ENCODE measurements at regions not wholly inside any gene's neighbourhood (a gene's known extent, or its start where the extent isn't known, plus 50 kb on each side); places are given as distances from the start of the nearest gene placed in this dataset.

DNA sequence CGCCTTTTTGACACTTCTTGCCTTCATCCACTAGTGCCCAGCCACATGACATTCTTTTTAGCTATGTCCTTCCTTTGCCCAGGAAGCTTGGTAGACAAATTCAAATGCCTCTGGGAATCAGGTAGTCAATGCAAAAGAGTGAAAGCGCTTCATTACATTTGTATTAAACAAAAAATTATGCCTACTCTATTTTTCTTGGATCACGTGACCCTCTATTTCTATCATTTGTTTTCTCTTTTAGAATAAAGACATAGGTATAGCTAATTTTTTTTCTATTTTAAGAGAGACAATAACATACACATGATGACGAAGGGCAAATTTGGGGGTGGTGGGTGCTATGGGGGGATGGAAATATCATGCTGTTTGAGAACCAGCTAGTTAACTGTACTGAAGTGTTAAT is 384.8 kb downstream of the C3orf38 start:
- DNase-seq (ENCODE audit: insufficient read length, low spot score) (no peak), FAIRE-seq (no peak)

DNA sequence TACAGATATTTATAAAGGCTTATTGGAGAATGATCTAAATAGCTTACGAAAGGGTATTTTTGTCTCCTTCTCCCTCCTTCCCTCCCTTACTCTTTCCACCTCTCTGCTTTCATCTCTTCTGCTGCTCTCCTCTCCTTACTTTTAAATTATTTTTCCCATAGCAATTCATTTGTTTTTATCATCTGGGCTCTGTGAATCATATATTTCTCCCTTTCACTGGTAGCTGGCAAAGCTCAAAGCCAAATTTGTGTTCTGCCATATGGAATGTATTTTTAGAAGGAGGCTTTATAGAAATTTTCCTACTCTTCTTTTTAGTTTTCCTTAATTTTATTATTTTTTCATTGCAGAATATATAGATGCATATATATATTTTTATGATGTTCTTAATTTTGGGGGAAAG is 385.8 kb downstream of the C3orf38 start:
- DNase-seq (ENCODE audit: insufficient read length, low spot score), result no peak
- no peak for FAIRE-seq

DNA sequence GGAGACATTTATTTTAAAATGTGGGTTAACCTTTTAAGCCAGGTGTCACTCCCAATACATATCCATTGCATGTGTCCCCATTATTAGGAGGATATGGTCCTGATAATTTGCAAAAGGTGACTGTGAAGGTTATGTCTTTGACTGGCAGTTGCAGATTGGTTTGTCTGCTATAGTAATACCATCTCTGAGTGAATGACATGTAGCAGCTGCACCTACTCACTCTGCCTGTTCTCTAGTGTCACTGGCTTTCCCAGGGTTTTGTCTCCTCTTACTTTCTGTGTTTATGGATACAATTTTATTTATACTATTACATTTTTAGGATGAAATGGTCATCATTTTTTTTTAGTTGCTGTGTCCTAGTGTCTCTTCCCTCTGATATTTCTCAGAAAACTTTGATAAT is 393.2 kb downstream of the C3orf38 start:
- no peak for DNase-seq (ENCODE audit: insufficient read length, low spot score)
- FAIRE-seq, result no peak

DNA sequence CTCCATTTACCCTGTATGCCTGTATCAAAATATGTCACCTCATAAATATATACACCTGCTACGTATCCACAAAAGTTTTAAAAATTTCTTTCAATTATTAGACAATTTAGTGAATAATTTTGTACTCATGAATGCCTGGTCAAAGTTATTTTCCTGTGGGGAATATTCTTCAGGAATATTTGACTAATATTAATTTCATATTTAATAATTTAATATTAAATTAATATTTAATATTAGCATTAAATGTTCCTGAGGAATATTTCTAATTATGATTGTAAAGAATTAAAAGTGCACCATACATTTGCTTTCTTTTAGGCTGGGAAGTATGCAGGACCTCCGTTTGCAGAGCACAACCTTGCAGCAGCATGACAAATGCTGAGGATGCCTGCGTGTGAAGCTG is 422.7 kb downstream of the C3orf38 start:
- no peak for FAIRE-seq
- no peak for DNase-seq (ENCODE audit: insufficient read length, low spot score)

DNA sequence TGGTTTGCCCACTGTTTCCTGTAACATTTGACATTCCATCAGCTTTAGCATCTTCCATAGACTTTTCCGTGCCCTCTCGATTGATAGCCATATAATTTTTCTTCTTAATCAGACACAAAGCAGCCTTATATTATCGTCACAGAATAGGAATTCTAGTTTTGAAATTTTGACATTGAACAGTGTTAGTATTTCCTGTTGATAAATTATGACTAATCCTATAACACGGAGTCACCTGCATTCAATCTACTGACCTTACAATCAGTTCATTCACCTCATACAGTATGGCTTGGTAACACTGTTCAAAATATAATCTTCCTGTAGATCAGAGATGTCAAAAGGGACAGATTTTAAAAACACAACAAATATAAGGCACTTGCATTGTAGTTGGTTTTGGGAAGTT is 423.7 kb downstream of the C3orf38 start:
- DNase-seq (ENCODE audit: insufficient read length, low spot score), result no peak
- FAIRE-seq, result no peak

DNA sequence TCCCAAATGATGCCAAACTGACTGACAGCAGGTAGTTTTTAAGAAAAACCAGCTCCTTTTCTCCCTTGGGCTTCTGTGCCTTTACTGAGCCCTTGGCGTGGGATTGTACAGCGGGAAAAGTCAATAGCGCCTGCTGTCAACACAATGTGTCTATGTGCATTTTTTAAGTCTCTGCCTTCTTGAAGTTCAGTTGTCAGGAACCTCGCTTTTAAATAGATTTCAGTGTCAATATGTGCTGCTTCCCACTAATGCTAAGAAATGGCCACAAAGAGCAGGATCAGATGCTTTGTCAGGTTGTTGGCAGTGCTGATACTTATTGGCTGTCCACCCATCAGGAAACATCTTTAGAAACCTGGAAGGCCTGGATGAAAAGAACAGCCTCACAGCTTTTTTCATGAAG is 424.4 kb downstream of the C3orf38 start:
- no peak for FAIRE-seq

DNA sequence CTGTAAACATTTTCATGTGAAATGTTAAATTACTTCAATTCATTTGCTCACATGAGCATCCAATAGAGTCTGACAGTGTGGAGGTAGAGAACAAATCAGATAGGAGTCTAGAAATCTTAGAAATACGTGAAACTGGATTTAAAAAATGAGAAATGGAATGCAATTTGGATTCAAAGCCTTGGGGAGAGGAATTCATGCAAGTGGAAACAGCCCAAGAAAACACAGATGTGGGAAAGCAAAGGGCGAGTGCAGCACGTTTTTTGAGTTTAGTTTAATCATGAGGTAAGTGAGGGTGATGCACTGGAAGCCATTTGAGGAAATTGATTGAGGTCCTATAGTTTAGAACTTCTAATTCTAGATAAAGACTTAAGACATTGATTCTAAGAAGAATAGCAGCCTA is 434.7 kb downstream of the C3orf38 start:
- FAIRE-seq (no peak), DNase-seq (ENCODE audit: insufficient read length, low spot score) (no peak)

More for the DNA sequence above, 424.4 kb downstream of the C3orf38 start:
- no peak for DNase-seq (ENCODE audit: insufficient read length, low spot score)

DNA sequence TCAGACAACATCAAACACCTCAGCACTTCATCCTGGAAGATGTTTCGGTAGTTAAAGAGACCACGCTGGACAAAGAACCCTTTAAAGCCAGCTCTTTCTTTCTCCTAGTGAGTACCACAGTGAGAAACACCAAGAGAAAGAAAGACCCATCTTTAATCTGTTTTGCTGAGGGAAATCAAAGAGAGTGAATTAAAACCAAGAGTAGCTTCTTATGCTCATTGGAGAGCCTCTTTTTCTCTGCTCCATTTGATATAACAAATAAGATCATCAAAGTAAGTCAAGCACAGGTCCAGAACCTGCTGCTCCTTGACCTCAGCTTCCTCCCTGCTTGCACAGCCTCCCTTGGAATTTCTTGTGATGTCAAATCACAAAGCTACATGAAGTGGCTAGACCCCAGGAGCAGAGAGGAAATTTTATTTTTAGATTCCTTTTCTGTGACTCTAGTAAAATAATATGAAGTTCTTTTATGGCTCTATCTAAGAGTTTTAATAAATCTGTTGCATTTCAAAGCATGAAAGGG is 436.4 kb downstream of the C3orf38 start:
- no peak for FAIRE-seq
- DNase-seq (ENCODE audit: insufficient read length, low spot score), result no peak

DNA sequence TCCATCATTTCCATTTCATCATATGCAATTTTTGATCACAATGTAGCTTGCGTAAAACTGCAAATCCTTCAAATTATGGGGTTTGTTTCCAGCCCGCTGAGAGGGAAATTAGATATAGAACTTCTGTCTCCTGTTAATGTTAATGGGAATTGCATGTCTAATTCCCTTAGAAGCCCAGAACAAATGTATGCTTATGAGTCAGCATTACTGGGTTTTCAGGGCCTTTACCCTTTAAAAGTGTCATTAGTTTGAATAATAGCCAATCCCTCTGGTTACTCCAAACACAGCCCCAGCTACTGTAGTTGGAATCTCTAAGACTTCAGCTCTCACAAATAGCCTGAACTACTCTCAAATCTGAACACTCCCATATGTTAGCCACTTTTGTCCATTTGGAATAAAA is 439.4 kb downstream of the C3orf38 start:
- DNase-seq (ENCODE audit: insufficient read length, low spot score) (no peak), FAIRE-seq (no peak)

DNA sequence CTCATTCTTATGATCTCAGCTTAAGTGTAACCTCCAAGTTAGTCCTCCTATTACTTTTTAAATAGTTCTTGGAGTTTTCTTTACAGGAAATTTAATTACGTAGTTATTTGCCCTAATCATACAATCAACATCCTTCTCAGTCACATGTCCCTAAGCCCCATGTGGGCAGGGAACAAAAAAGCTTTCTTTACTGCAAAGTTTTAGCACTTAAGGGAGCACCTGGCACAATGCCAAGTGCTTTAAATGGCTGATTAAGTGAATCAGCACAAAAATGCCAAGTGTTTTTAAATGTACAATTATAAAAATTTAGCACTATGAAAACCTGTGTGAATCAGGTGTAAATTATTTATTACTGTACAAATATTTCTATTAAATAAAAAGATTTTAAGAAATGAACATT is 445.3 kb downstream of the C3orf38 start:
- FAIRE-seq (no peak), DNase-seq (ENCODE audit: insufficient read length, low spot score) (no peak)

DNA sequence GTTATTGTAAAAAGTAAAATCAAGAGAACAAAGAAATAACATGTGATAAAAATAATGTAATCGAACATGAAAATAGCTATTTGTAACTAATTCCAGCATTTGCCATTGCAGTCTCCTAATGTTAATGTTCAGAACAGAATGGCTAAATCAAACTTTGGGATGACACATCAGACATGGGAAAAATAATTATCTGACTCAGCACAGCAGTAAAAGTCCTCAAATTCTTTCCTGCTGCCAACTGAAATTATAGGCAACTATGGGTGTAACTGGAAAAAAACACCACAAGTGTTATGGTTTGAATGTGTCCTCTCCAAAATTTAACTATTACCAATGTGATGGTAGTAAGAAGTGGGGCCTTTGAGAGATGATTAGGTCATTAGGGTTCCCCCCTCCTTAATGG is 446.7 kb downstream of the C3orf38 start:
- no peak for FAIRE-seq

DNA sequence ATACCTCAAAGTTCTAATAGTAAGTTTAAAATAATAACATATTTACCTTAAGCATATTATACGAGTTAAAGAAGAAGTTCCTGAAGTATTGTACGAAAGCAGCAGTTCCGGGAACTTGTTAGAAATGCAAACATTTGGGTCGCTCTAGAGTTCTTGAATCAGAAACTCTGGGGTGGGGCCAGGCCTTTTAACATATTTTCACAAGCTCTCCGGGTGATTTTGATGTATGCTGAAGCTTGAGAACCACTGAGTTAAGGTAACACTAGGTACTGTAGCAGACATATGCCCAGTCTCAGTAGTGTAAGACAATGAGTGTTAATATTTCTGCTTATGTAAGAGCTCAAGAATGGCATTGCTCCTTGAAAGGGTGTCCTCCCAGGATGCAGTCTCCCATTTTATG is 461.1 kb downstream of the C3orf38 start:
- no peak for FAIRE-seq
- no peak for DNase-seq (ENCODE audit: insufficient read length, low spot score)

More for the DNA sequence above, 446.7 kb downstream of the C3orf38 start:
- no peak for DNase-seq (ENCODE audit: insufficient read length, low spot score)

DNA sequence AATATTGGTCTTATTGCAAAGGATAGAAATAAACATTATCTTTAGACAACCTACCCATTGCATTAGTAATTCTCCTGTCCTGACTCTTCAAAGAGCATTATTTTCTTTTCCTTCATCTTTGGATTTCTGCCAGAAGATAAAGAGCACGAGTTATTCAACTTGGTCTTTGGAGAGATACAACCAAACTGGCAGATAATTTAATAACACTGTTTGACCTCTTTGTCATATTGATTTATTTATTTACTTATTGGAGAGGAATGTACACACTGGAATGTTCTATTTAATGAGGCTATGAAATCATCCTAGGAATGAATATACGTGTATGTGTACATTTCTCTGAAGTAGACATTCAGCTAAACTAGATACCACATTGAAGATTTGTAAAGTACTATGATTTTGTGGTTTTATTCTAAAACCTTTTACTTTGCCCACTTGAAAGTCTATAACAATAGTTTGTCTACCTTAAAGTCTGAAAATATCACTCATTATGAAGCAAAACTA is 462.1 kb downstream of the C3orf38 start:
- DNase-seq (ENCODE audit: insufficient read length, low spot score) (peak; percentile 5), FAIRE-seq (no peak)

DNA sequence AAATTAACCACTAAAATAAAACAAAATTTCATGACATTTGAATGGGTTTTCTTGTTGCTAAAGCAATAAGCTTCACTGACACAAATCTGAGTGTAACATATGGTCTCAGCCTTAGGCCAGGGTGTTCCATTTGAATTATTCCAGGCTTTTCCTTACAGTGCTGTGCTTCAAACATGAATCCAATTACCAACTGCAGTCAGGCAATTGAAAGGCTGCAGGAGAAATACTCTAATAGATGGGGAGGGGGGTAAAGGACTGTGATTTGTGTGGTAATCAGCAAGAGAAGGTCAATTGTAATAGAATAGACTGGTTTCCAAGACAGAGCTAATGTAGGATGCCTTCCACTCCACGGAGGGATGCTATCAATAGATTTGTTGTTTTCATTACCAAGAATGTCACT is 466.7 kb downstream of the C3orf38 start:
- no peak for DNase-seq (ENCODE audit: insufficient read length, low spot score)
- FAIRE-seq, result no peak

DNA sequence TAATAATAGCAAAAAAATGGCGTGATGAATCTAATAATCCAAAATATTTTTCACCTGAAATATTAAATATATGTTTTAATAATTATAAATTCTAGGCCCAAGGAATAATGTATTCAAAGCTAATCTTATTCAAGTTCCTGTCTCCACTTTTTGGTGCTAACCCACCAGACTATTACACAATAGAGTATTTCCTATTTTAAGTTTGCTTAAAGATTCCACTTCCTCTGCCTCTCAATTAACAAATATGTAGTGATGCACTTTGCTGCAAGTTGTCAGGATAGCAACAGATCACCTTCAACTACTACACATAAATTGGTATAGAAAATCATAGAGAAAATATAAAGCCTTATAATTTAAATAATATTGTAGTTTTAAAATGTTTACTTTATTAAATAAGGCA is 467.5 kb downstream of the C3orf38 start:
- FAIRE-seq, result no peak
- DNase-seq (ENCODE audit: insufficient read length, low spot score), result no peak

DNA sequence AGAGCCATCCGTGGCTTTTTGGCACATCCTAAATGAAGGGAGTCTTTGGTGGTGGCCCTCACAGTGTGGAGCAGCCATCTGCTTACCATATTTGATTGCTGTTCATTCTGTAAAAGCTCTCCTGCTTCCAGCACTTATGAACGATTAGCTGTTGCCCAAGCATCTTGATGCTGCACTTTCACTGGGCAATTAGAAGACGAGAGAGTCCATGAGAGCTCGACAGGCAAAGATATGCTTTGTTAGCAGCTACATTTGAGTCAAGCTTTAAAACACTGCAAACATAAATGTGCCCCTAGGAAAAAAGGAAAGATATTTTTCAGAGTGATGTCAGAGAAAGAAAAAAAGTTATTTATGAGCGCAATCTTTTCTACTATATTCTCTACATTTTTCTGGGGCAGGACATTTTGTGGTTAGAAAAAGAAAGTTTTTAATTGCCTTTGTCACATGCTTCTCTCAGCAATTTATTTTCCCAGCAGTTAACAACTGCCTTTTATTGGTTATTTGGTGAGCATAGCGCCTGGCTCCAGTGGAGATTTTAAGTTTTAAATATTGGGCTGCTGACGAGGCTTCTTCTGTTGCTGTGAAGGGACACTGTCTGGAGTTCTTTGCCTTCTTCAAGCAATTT is 468.4 kb downstream of the C3orf38 start:
- DNase-seq (ENCODE audit: insufficient read length, low spot score) (no peak), FAIRE-seq (no peak)

DNA sequence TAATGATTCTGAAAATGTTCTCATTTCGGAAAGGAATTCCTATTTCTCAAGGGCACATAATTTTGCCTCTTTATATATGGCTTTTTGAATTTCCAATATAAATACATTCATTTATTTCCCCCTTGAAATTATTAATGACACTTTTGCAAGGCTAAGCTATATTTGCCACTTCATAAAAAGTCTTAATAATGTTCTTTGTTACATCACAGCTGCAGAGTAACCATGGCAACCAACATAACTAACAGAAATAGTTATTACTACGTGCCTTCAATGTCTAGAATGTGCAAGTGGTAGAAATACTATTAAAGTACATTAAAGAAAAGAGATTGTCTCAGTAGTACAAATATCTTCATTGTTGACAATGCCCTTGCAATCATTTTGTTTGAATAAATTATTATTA is 471.8 kb downstream of the C3orf38 start:
- DNase-seq (ENCODE audit: insufficient read length, low spot score) (no peak), FAIRE-seq (no peak)

DNA sequence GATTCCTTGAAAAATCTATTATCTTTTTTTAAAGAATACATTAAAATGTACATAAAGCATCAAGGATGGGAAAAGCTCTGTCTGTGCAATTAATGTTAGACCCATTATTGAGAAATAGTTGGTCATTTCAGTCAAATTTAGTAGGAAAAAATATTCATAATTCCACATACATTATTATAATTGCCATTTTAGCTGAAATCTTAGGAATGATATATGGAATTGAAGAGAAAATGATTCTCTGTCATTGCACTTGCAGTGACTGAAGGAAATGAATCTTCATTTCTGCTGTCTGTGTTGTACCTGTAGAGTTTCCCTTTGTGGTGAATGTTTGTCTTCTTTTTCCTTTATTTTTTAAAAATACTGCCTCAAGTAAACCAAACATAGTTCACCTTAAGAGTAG is 473.9 kb downstream of the C3orf38 start:
- DNase-seq (ENCODE audit: insufficient read length, low spot score) (no peak), FAIRE-seq (no peak)

DNA sequence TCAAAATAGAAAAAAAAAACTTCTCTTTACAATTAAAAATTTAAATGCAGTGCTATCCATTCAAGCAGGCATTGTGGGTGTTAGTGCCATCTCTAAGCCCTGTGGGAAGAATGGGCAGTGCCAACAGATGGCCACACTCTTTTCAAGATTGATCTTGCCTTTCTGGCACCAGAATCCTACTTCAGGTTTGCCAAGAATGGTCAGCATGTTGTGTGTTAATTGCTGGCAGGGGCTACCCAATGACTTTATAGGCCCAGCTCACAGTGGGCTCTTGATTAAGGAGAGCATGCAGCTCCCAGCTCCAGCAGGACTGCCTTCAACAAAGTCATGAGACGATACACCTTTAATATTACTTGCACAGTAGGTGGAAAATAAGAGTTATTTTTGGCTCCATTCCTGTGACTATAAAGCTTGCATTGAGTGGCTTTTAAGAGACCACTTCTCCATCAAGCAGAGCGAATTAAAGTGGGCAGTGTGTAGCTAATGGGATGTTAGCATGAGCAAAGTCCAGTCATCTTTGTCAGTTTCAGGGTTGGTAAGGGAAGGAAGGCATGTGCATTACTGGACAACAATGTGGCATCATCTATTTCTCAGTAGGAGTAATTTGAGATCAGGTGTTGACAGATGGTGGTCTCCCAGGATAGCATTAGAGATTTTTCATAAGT is 476.8 kb downstream of the C3orf38 start:
- FAIRE-seq (no peak), DNase-seq (ENCODE audit: insufficient read length, low spot score) (no peak)

DNA sequence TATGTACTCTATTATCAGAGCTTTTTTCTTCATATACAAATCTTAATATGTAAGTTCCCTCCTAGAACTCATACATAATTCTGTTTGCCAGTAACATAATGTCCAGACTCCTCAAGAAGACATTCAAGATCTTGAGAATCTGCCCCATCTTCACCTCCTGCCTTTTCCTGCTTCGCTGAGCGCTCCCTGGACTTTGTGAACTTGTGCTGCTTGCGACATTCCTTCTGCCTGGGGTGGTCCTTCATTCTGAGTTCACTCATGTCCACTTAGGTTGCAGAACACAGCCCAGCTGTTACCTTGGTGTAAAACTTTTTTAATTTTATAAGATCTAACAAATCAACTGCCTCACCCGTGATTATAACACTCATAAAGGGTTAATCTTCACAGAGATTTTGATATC is 478.5 kb upstream of the EPHA3 start:
- DNase-seq (ENCODE audit: insufficient read length, low spot score) (no peak), FAIRE-seq (no peak)

DNA sequence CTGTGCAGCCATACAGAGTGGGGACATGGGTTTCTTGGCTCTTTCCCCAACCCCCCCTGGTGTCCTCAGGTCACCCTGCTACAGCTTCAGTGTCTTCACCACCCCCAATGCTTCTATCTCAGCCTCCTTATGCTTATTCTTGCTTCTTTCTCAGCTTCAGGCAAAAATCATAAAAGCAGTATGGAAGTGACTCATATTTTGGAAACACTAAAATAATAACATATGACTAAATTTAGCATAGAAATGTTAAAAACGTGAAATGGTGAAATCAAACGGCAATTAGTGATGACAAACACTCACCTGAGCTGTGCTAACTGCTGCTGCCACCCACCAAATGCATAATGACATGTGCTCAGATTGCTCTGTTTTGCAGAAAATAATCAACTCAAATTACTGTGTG is 475.2 kb upstream of the EPHA3 start:
- DNase-seq (ENCODE audit: insufficient read length, low spot score) (no peak), FAIRE-seq (no peak)

DNA sequence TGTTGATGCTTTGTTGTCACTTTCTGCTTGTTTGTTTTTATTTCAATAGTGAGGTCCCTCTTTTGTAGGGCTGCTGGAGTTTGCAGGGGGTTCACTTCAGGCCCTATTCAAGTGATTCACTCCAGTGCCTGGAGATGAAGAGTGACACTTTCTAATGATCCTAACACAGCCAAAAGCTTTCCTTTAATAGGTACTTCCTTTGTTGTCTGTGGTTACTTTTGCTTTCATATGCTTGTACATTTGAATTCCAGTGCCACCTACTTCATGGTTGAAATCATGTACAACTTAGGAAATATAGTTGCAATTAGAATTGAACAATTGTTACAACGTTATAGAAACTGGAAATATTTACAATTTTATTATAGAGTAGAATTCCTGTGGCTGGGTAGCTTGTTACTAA is 466.8 kb upstream of the EPHA3 start:
- no peak for DNase-seq (ENCODE audit: insufficient read length, low spot score)
- no peak for FAIRE-seq
